DND-41 (cell line): ENCODE measurements at regions not wholly inside any gene's neighbourhood (a gene's known extent, or its start where the extent isn't known, plus 50 kb on each side); places are given as distances from the start of the nearest gene placed in this dataset.

Experiments used
- ATAC-seq: fragments of 200-7000 bp; cut with Tn5 transposase; 3 replicates; pipeline ENCODE4 v1.9.1; 2021; ENCODE audit warnings: low read depth; ENCODE audit not compliant: insufficient read depth
- DNase-seq: peaks from one replicate; pipeline ENCODE4 v3.0.0-alpha.2; 2020
- H2AFZ ChIP-seq: 2 replicates; pipeline ENCODE4 v1.6.0; 2012; ENCODE audit warnings: low read depth, low read length
- H3K27ac ChIP-seq: 2 replicates; pipeline ENCODE4 v1.5.1; 2012; ENCODE audit warnings: low read length, inconsistent platforms
- H3K27me3 ChIP-seq: fragments of 200-600 bp; sonication (generic); 2 replicates; pipeline ENCODE4 v1.6.0; 2012; ENCODE audit warnings: low read length, mild to moderate bottlenecking, inconsistent platforms; ENCODE audit not compliant: insufficient read depth, poor library complexity
- H3K36me3 ChIP-seq: 2 replicates; pipeline ENCODE4 v1.5.1; 2012; ENCODE audit warnings: low read length, inconsistent platforms; ENCODE audit not compliant: insufficient read depth
- H3K4me1 ChIP-seq: 2 replicates; pipeline ENCODE4 v1.5.1; 2012; ENCODE audit warnings: mild to moderate bottlenecking, low read length; ENCODE audit not compliant: insufficient read depth
- H3K4me2 ChIP-seq: 2 replicates; pipeline ENCODE4 v1.6.0; 2012; ENCODE audit warnings: mild to moderate bottlenecking, moderate library complexity, low read length, inconsistent platforms; ENCODE audit not compliant: insufficient read depth
- H3K4me3 ChIP-seq, 2 experiments: fragments of 200-600 bp in 1 of 2; shearing (Covaris generic) in 1 of 2; 2 replicates each; pipeline ENCODE4 v1.5.1; 2012 to 2016; ENCODE audit warnings: inconsistent platforms in 2 of 2, low read length in 2 of 2, mild to moderate bottlenecking in 2 of 2, low read depth in 1 of 2, moderate library complexity in 1 of 2
- H3K79me2 ChIP-seq: 2 replicates; pipeline ENCODE4 v1.6.0; 2012; ENCODE audit warnings: low read length, inconsistent platforms; ENCODE audit not compliant: insufficient read depth
- H3K9ac ChIP-seq: 2 replicates; pipeline ENCODE4 v1.6.0; 2012; ENCODE audit warnings: low read depth, mild to moderate bottlenecking, inconsistent platforms, low read length, moderate library complexity
- H3K9me3 ChIP-seq: 2 replicates; pipeline ENCODE4 v1.5.1; 2012; ENCODE audit warnings: low read length, moderate library complexity, mild to moderate bottlenecking, inconsistent platforms; ENCODE audit not compliant: insufficient read depth, severe bottlenecking
- H4K20me1 ChIP-seq: 2 replicates; pipeline ENCODE4 v1.6.0; 2012; ENCODE audit warnings: low read length; ENCODE audit not compliant: insufficient read depth
- EZH2 ChIP-seq: IDR thresholded peaks from 3 replicates; pipeline ENCODE4 v1.6.1; 2012; ENCODE audit warnings: borderline replicate concordance, low read depth, mild to moderate bottlenecking, moderate library complexity, low read length, inconsistent platforms; ENCODE audit not compliant: severe bottlenecking
- TF ChIP-seq, protein P1 (sequence below): IDR thresholded peaks from 2 replicates; pipeline ENCODE4 v1.5.1; 2012; ENCODE audit warnings: borderline replicate concordance, low read length, moderate library complexity, mild to moderate bottlenecking; ENCODE audit not compliant: poor library complexity, severe bottlenecking; ENCODE audit errors: extremely low read depth

DNA sequence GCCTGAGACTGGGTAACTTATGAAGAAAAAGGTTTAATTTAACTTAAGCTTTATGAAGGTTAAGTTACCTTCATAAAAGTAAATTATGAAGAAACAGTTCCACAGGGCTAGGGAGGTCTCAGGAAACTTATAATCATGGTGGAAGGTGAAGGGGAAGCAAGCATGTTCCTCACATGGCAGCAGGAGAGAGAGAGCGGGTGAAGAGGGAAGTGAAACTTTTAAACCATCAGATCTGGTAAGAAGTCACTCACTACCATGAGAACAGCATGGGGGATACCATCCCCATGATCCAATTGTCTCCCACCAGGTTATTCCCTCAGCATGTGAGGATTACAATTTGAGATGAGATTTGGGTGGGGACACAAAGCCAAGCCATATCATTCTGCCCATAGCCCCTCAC, 944.7 kb upstream of the NDST4 start:
- ATAC-seq (no peak), DNase-seq (no peak)
- Histone ChIP-seq H3K36me3 (no peaks in the 10 kb centered on the region), H3K79me2 (no peaks in the 10 kb centered on the region), H2AFZ (no peak overlapping the region), H3K9me3 (no peaks in the 10 kb centered on the region), H3K27me3 (no peaks in the 10 kb centered on the region), H3K4me2 (no peak overlapping the region), H3K27ac (no peak overlapping the region), H4K20me1 (no peaks in the 10 kb centered on the region), H3K4me3 (no peak overlapping the region), H3K4me1 (no peaks in the 10 kb centered on the region), H3K9ac (no peak overlapping the region)
- no peak for TF ChIP-seq EZH2
- TF ChIP-seq, protein P1, sequence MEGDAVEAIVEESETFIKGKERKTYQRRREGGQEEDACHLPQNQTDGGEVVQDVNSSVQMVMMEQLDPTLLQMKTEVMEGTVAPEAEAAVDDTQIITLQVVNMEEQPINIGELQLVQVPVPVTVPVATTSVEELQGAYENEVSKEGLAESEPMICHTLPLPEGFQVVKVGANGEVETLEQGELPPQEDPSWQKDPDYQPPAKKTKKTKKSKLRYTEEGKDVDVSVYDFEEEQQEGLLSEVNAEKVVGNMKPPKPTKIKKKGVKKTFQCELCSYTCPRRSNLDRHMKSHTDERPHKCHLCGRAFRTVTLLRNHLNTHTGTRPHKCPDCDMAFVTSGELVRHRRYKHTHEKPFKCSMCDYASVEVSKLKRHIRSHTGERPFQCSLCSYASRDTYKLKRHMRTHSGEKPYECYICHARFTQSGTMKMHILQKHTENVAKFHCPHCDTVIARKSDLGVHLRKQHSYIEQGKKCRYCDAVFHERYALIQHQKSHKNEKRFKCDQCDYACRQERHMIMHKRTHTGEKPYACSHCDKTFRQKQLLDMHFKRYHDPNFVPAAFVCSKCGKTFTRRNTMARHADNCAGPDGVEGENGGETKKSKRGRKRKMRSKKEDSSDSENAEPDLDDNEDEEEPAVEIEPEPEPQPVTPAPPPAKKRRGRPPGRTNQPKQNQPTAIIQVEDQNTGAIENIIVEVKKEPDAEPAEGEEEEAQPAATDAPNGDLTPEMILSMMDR: no peak

DNA sequence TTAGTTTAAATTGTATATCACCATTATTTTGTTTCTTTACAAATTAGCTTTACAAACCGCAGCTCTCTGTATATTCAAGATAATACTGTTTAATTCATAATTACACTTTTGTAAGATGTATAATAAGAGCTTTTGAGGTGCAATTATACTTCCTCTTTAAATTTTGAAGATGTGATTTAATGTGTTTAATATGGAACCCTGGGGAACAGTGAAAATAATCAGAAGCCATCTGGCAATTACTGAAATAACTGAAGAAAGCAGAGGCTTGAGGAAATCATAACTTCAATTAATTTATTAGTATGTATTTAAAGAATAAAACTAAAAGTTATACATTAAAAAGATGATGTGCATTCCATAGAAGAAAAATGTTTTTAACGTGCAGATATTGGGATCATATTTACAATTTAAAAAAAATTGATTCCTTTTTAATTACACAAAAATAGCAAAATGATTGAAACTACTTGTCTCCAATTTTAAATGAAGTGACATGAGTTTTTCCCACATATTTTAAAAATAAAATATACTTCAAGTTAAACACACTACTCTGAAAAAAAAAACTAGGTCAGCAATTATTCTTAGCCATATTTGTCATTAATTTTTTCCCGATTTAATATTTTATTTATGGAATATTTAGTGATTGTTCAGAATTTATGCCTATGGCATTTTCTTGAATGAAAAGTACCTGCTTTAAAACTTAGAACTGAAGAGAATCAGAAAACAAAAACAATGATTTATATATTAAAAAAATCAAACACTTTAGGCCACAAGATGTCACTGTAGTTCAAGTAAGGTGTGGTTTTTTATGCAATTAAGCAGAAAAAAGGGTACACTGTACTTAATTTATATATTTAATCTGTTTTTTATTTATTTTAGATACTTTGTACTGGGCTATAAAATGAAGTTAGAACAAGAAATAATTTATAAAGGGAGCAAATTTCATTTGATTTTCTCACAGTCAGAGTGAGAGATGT, 942.7 kb upstream of the NDST4 start:
- no peaks in the 10 kb centered on the region for H3K27me3 ChIP-seq
- no peak overlapping the region for H3K9ac ChIP-seq
- H3K4me3 ChIP-seq: no peak overlapping the region
- TF ChIP-seq EZH2: no peak
- TF ChIP-seq, protein P1: peak; percentile 25
- H4K20me1 ChIP-seq: no peaks in the 10 kb centered on the region
- H3K4me2 ChIP-seq: no peak overlapping the region
- H3K79me2 ChIP-seq: no peaks in the 10 kb centered on the region
- no peaks in the 10 kb centered on the region for H3K36me3 ChIP-seq
- H3K27ac ChIP-seq: no peak overlapping the region
- no peak overlapping the region for H2AFZ ChIP-seq
- DNase-seq (no peak), ATAC-seq (no peak)
- H3K9me3 ChIP-seq: no peaks in the 10 kb centered on the region
- H3K4me1 ChIP-seq: no peaks in the 10 kb centered on the region

DNA sequence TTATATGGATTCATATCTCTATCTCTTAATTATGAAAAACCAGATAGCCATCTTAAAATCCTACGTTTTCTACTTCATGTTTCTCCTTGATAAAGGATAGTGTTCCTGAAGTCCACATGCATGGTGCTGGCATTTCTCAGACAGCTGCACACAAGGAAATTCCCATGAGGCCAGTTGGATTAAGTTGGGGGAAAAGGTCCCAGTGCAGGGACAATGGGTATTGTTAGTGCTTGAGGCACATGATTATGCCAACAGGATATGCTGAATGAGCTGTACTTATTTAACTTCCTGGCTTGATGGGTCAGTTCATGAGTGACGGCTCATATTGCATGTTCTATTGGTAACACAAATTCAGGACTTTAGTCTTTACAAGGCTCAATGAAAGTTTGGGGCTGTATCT, 913.9 kb upstream of the NDST4 start:
- no peak overlapping the region for H3K9ac ChIP-seq
- H3K4me1 ChIP-seq: no peaks in the 10 kb centered on the region
- no peak overlapping the region for H3K4me3 ChIP-seq
- no peaks in the 10 kb centered on the region for H3K79me2 ChIP-seq
- no peak overlapping the region for H3K4me2 ChIP-seq
- H4K20me1 ChIP-seq: no peaks in the 10 kb centered on the region
- no peaks in the 10 kb centered on the region for H3K9me3 ChIP-seq
- TF ChIP-seq, protein P1: no peak
- TF ChIP-seq EZH2: no peak
- no peak for ATAC-seq
- no peak overlapping the region for H2AFZ ChIP-seq
- H3K36me3 ChIP-seq: no peaks in the 10 kb centered on the region
- H3K27ac ChIP-seq: no peak overlapping the region
- no peaks in the 10 kb centered on the region for H3K27me3 ChIP-seq
- DNase-seq: no peak
